ENCODE measurements at regions not wholly inside any gene's neighbourhood (a gene's known extent, or its start where the extent isn't known, plus 50 kb on each side); places are given as distances from the start of the nearest gene placed in this dataset.

- H3K4me3 ChIP-seq (ENCODE audit: low read depth, low read length), result no peak overlapping the region
- peak; percentile 74 for TF ChIP-seq CTCF (IDR thresholded peaks at IDR 0.05; ENCODE audit: control insufficient read depth, extremely low read depth, insufficient read depth)
- no peak for DNase-seq (ENCODE audit: low read depth)
Measured at GRCh38 chr11:129695571-129696308, 119.9 kb upstream of the TMEM45B start.

- DNase-seq (ENCODE audit: low read depth), result no peak
- TF ChIP-seq CTCF (IDR thresholded peaks at IDR 0.05; ENCODE audit: control insufficient read depth, extremely low read depth, insufficient read depth), result no peak
- no peak overlapping the region for H3K4me3 ChIP-seq (ENCODE audit: low read depth, low read length)
Measured at GRCh38 chr11:129696309-129696989, 119.2 kb upstream of the TMEM45B start.

- DNase-seq (ENCODE audit: low read depth), result no peak
- no peak overlapping the region for H3K4me3 ChIP-seq (ENCODE audit: low read depth, low read length)
- TF ChIP-seq CTCF (IDR thresholded peaks at IDR 0.05; ENCODE audit: control insufficient read depth, extremely low read depth, insufficient read depth), result no peak
Measured at GRCh38 chr11:129698212-129698611, 117.4 kb upstream of the TMEM45B start.

- DNase-seq (ENCODE audit: low read depth), result no peak
- TF ChIP-seq CTCF (IDR thresholded peaks at IDR 0.05; ENCODE audit: control insufficient read depth, extremely low read depth, insufficient read depth), result no peak
- H3K4me3 ChIP-seq (ENCODE audit: low read depth, low read length), result no peak overlapping the region
Measured at GRCh38 chr11:129699711-129700304, 115.8 kb upstream of the TMEM45B start.

GRCh38 chr11:129700701-129701100 is 114.9 kb upstream of the TMEM45B start:
- no peak overlapping the region for H3K4me3 ChIP-seq (ENCODE audit: low read depth, low read length)
- no peak for DNase-seq (ENCODE audit: low read depth)
- TF ChIP-seq CTCF (IDR thresholded peaks at IDR 0.05; ENCODE audit: control insufficient read depth, extremely low read depth, insufficient read depth), result no peak

GRCh38 chr11:129701706-129702105 is 113.9 kb upstream of the TMEM45B start:
- no peak for DNase-seq (ENCODE audit: low read depth)
- TF ChIP-seq CTCF (IDR thresholded peaks at IDR 0.05; ENCODE audit: control insufficient read depth, extremely low read depth, insufficient read depth), result no peak

More at GRCh38 chr11:129701706-129702105, 113.9 kb upstream of the TMEM45B start:
- H3K4me3 ChIP-seq (ENCODE audit: low read depth, low read length), result no peak overlapping the region
